ENCODE measurements at regions not wholly inside any gene's neighbourhood (a gene's known extent, or its start where the extent isn't known, plus 50 kb on each side); places are given as distances from the start of the nearest gene placed in this dataset.

- no peak for DNase-seq (ENCODE audit: low read depth)
These were observed 324.1 kb upstream of the RASGRP1 start for GRCh38 chr15:38888701-38889221.

- no peak for DNase-seq (ENCODE audit: low read depth)
These were observed 325.6 kb upstream of the RASGRP1 start for GRCh38 chr15:38890194-38890593.

- no peak for DNase-seq (ENCODE audit: low read depth)
These were observed 329.3 kb upstream of the RASGRP1 start for GRCh38 chr15:38893925-38894242.

GRCh38 chr15:38894243-38894948, 329.8 kb upstream of the RASGRP1 start:
- no peak for DNase-seq (ENCODE audit: low read depth)

- DNase-seq (ENCODE audit: low read depth) = no peak
These were observed 331.0 kb upstream of the RASGRP1 start for GRCh38 chr15:38895326-38896255.

GRCh38 chr15:38896647-38897046, 332.0 kb upstream of the RASGRP1 start:
- no peak for DNase-seq (ENCODE audit: low read depth)

- DNase-seq (ENCODE audit: low read depth) = no peak
These were observed 332.9 kb upstream of the RASGRP1 start for GRCh38 chr15:38897551-38897950.

GRCh38 chr15:38898236-38898635, 333.6 kb upstream of the RASGRP1 start:
- DNase-seq (ENCODE audit: low read depth) = no peak

GRCh38 chr15:38899300-38899699, 334.7 kb upstream of the RASGRP1 start:
- DNase-seq (ENCODE audit: low read depth) = no peak

- no peak for DNase-seq (ENCODE audit: low read depth)
These were observed 339.7 kb upstream of the RASGRP1 start for GRCh38 chr15:38904298-38904697.

- DNase-seq (ENCODE audit: low read depth) = no peak
These were observed 341.0 kb upstream of the RASGRP1 start for GRCh38 chr15:38905632-38906031.

GRCh38 chr15:38920966-38921365, 356.4 kb upstream of the RASGRP1 start:
- no peak for DNase-seq (ENCODE audit: low read depth)

- DNase-seq (ENCODE audit: low read depth) = no peak
These were observed 356.9 kb upstream of the RASGRP1 start for GRCh38 chr15:38921471-38921870.

GRCh38 chr15:38928431-38928830, 363.8 kb upstream of the RASGRP1 start:
- DNase-seq (ENCODE audit: low read depth) = no peak

- DNase-seq (ENCODE audit: low read depth) = no peak
These were observed 366.4 kb upstream of the RASGRP1 start for GRCh38 chr15:38930851-38931572.

GRCh38 chr15:38941399-38941953, 376.9 kb upstream of the RASGRP1 start:
- DNase-seq (ENCODE audit: low read depth) = no peak

GRCh38 chr15:38944536-38944935, 379.9 kb upstream of the RASGRP1 start:
- DNase-seq (ENCODE audit: low read depth) = no peak

GRCh38 chr15:38945551-38946298, 381.1 kb upstream of the RASGRP1 start:
- no peak for DNase-seq (ENCODE audit: low read depth)

- no peak for DNase-seq (ENCODE audit: low read depth)
These were observed 389.5 kb upstream of the RASGRP1 start for GRCh38 chr15:38954090-38954489.

- DNase-seq (ENCODE audit: low read depth) = no peak
These were observed 396.8 kb upstream of the RASGRP1 start for GRCh38 chr15:38961456-38961855.

- no peak for DNase-seq (ENCODE audit: low read depth)
These were observed 397.3 kb upstream of the RASGRP1 start for GRCh38 chr15:38961931-38962330.
